ENCODE measurements at regions not wholly inside any gene's neighbourhood (a gene's known extent, or its start where the extent isn't known, plus 50 kb on each side); places are given as distances from the start of the nearest gene placed in this dataset.

- Mint-ChIP-seq H3K4me3 (ENCODE audit: low read depth, unreplicated experiment) (no peak overlapping the region), H3K9me3 (ENCODE audit: low read depth, unreplicated experiment) (peaks cover 5% of the 10 kb centered on the region), H3K36me3 (ENCODE audit: insufficient read depth, unreplicated experiment) (no peaks in the 10 kb centered on the region), H3K27me3 (ENCODE audit: unreplicated experiment) (no peaks in the 10 kb centered on the region), H3K27ac (ENCODE audit: unreplicated experiment) (no peak overlapping the region), H3K4me1 (ENCODE audit: low read depth, unreplicated experiment) (peaks cover 6% of the 10 kb centered on the region)
- TF ChIP-seq CTCF (IDR thresholded peaks at IDR 0.05; ENCODE audit: unreplicated experiment): no peak
- DNase-seq: no peak
- no TSS peak for BruUV-seq (replicated peaks)
- intact Hi-C loops (cut with micrococcal nuclease; ENCODE audit: unreplicated experiment): loop anchor here (5.0 kb wide), 1 partner anchor 122 kb away; no protein-coding TSS in a partner anchor
- CTCF ChIA-PET: no interaction called here
Observed at GRCh38 chr19:28858933-28859332, 354.0 kb downstream of the UQCRFS1 start.

GRCh38 chr19:28857967-28858366, 355.0 kb downstream of the UQCRFS1 start:
- no peak for TF ChIP-seq CTCF (IDR thresholded peaks at IDR 0.05; ENCODE audit: unreplicated experiment)
- BruUV-seq (replicated peaks): no TSS peak
- Mint-ChIP-seq H3K4me3 (ENCODE audit: low read depth, unreplicated experiment) (no peak overlapping the region), H3K4me1 (ENCODE audit: low read depth, unreplicated experiment) (peaks cover 6% of the 10 kb centered on the region), H3K36me3 (ENCODE audit: insufficient read depth, unreplicated experiment) (no peaks in the 10 kb centered on the region), H3K9me3 (ENCODE audit: low read depth, unreplicated experiment) (peaks cover 7% of the 10 kb centered on the region), H3K27ac (ENCODE audit: unreplicated experiment) (no peak overlapping the region), H3K27me3 (ENCODE audit: unreplicated experiment) (no peaks in the 10 kb centered on the region)
- CTCF ChIA-PET: no interaction called here
- intact Hi-C loops (cut with micrococcal nuclease; ENCODE audit: unreplicated experiment): loop anchor here (5.0 kb wide), 1 partner anchor 121 kb away; no protein-coding TSS in a partner anchor
- DNase-seq: no peak

GRCh38 chr19:28855216-28855615, 357.7 kb downstream of the UQCRFS1 start:
- Mint-ChIP-seq H3K9me3 (ENCODE audit: low read depth, unreplicated experiment) (peaks cover 5% of the 10 kb centered on the region), H3K4me1 (ENCODE audit: low read depth, unreplicated experiment) (peaks cover 6% of the 10 kb centered on the region), H3K36me3 (ENCODE audit: insufficient read depth, unreplicated experiment) (no peaks in the 10 kb centered on the region), H3K27ac (ENCODE audit: unreplicated experiment) (no peak overlapping the region), H3K4me3 (ENCODE audit: low read depth, unreplicated experiment) (no peak overlapping the region), H3K27me3 (ENCODE audit: unreplicated experiment) (no peaks in the 10 kb centered on the region)
- CTCF ChIA-PET: no interaction called here
- TF ChIP-seq CTCF (IDR thresholded peaks at IDR 0.05; ENCODE audit: unreplicated experiment): no peak
- no peak for DNase-seq
- BruUV-seq (replicated peaks): no TSS peak
- intact Hi-C loops (cut with micrococcal nuclease; ENCODE audit: unreplicated experiment): loop anchor here (5.0 kb wide), 1 partner anchor 118 kb away; no protein-coding TSS in a partner anchor

- CTCF ChIA-PET: no interaction called here
- no peak for DNase-seq
- intact Hi-C loops (cut with micrococcal nuclease; ENCODE audit: unreplicated experiment): no loop called here
Observed at GRCh38 chr19:28847468-28847867, 365.5 kb downstream of the UQCRFS1 start.

More at GRCh38 chr19:28847468-28847867, 365.5 kb downstream of the UQCRFS1 start:
- Mint-ChIP-seq H3K27ac (ENCODE audit: unreplicated experiment) (no peak overlapping the region), H3K36me3 (ENCODE audit: insufficient read depth, unreplicated experiment) (no peaks in the 10 kb centered on the region), H3K9me3 (ENCODE audit: low read depth, unreplicated experiment) (no peaks in the 10 kb centered on the region), H3K4me1 (ENCODE audit: low read depth, unreplicated experiment) (no peaks in the 10 kb centered on the region), H3K27me3 (ENCODE audit: unreplicated experiment) (no peaks in the 10 kb centered on the region), H3K4me3 (ENCODE audit: low read depth, unreplicated experiment) (no peak overlapping the region)
- BruUV-seq (replicated peaks): no TSS peak
- TF ChIP-seq CTCF (IDR thresholded peaks at IDR 0.05; ENCODE audit: unreplicated experiment): no peak

Measured in Calu3 (cell line).